Tibial nerve (tissue), 3 donors: ENCODE measurements at regions not wholly inside any gene's neighbourhood (a gene's known extent, or its start where the extent isn't known, plus 50 kb on each side); places are given as distances from the start of the nearest gene placed in this dataset.

ENCODE experiments used
- CTCF ChIP-seq, 5 experiments: fragments of 200-600 bp in 3 of 5; fragments of 450-650 bp in 2 of 5; sonication (generic) in 3 of 5; IDR thresholded peaks; one replicate each; pipeline ENCODE4 v1.5.1; 2016 to 2019; ENCODE audit warnings: antibody characterized with exemption in 5 of 5, mild to moderate bottlenecking in 3 of 5, moderate library complexity in 2 of 5
- POLR2A ChIP-seq, 2 donors: fragments of 450-650 bp; IDR thresholded peaks; one replicate each; pipeline ENCODE4 v1.6.1; 2017; ENCODE audit warnings: antibody characterized with exemption in 2 of 2, mild to moderate bottlenecking in 2 of 2, moderate library complexity in 2 of 2

GRCh38 chr2:21836719-21837118 is 713.0 kb downstream of the TDRD15 start:
- TF ChIP-seq POLR2A (IDR thresholded peaks at IDR 0.05) (no peak), CTCF (IDR thresholded peaks at IDR 0.05) (no peak)
